Suprapubic skin (tissue), 4 donors: ENCODE measurements at regions not wholly inside any gene's neighbourhood (a gene's known extent, or its start where the extent isn't known, plus 50 kb on each side); places are given as distances from the start of the nearest gene placed in this dataset.

Experiments
- POLR2A ChIP-seq, 2 donors: fragments of 450-650 bp; IDR thresholded peaks; one replicate each; pipeline ENCODE4 v1.6.1; 2017; ENCODE audit warnings: antibody characterized with exemption in 2 of 2, mild to moderate bottlenecking in 2 of 2, moderate library complexity in 2 of 2
- POLR2AphosphoS5 ChIP-seq, 3 donors: sonication (generic); formaldehyde crosslinking; IDR thresholded peaks; one replicate each; pipeline ENCODE4 v1.6.1; 2017; ENCODE audit warnings: antibody characterized with exemption in 3 of 3

GRCh38 chr5:17806818-17807468 is 172.7 kb downstream of the TAF11L14 start:
- TF ChIP-seq POLR2A (IDR thresholded peaks at IDR 0.05) (no peak), POLR2AphosphoS5 (IDR thresholded peaks at IDR 0.05) (no peak)
